ENCODE measurements at regions not wholly inside any gene's neighbourhood (a gene's known extent, or its start where the extent isn't known, plus 50 kb on each side); places are given as distances from the start of the nearest gene placed in this dataset.

GRCh38 chr2:105597011-105597805 is 147.5 kb upstream of the NCK2 start:
- TF ChIP-seq CTCF (IDR thresholded peaks at IDR 0.05), result no peak
- ATAC-seq (ENCODE audit: insufficient number of reproducible peaks, low FRiP score, low read depth), result no peak
- Histone ChIP-seq H3K27ac (no peak overlapping the region), H3K4me1 (ENCODE audit: control insufficient read depth in 1 of 2, low read depth in 2 of 2) (peaks cover 0 to 29% of the 10 kb centered on the region in 2 donors), H3K27me3 (replicated peaks; ENCODE audit: insufficient read depth) (no peaks in the 10 kb centered on the region), H3K36me3 (no peaks in the 10 kb centered on the region), H3K4me3 (no peak overlapping the region), H3K9me3 (no peaks in the 10 kb centered on the region)
- no peak for DNase-seq (ENCODE audit: low spot score)

- H3K36me3 ChIP-seq, result no peaks in the 10 kb centered on the region
- ATAC-seq (ENCODE audit: insufficient number of reproducible peaks, low FRiP score, low read depth) (no peak), DNase-seq (ENCODE audit: low spot score) (no peak)
- no peaks in the 10 kb centered on the region for H3K9me3 ChIP-seq
- H3K4me1 ChIP-seq (ENCODE audit: control insufficient read depth in 1 of 2, low read depth in 2 of 2), result peaks cover 0 to 26% of the 10 kb centered on the region in 2 donors
- H3K27ac ChIP-seq, result no peak overlapping the region
- H3K27me3 ChIP-seq (replicated peaks; ENCODE audit: insufficient read depth), result no peaks in the 10 kb centered on the region
- H3K4me3 ChIP-seq, result no peak overlapping the region
- no peak for TF ChIP-seq CTCF (IDR thresholded peaks at IDR 0.05)
Measured at GRCh38 chr2:105596411-105596921, 148.2 kb upstream of the NCK2 start.

- DNase-seq (ENCODE audit: low spot score) (no peak), ATAC-seq (ENCODE audit: insufficient number of reproducible peaks, low FRiP score, low read depth) (no peak)
- H3K27ac ChIP-seq, result no peak overlapping the region
- no peaks in the 10 kb centered on the region for H3K36me3 ChIP-seq
- no peak for TF ChIP-seq CTCF (IDR thresholded peaks at IDR 0.05)
- H3K27me3 ChIP-seq (replicated peaks; ENCODE audit: insufficient read depth), result no peaks in the 10 kb centered on the region
- peaks cover 0 to 18% of the 10 kb centered on the region in 2 donors for H3K4me1 ChIP-seq (ENCODE audit: control insufficient read depth in 1 of 2, low read depth in 2 of 2)
- no peak overlapping the region for H3K4me3 ChIP-seq
- no peaks in the 10 kb centered on the region for H3K9me3 ChIP-seq
Measured at GRCh38 chr2:105595536-105595935, 149.2 kb upstream of the NCK2 start.

GRCh38 chr2:105593221-105593967 is 151.3 kb upstream of the NCK2 start:
- no peak overlapping the region for H3K4me3 ChIP-seq
- DNase-seq (ENCODE audit: low spot score) (no peak), ATAC-seq (ENCODE audit: insufficient number of reproducible peaks, low FRiP score, low read depth) (no peak)
- H3K9me3 ChIP-seq, result no peaks in the 10 kb centered on the region
- no peak overlapping the region for H3K27ac ChIP-seq
- no peaks in the 10 kb centered on the region for H3K36me3 ChIP-seq
- H3K27me3 ChIP-seq (replicated peaks; ENCODE audit: insufficient read depth), result no peaks in the 10 kb centered on the region
- TF ChIP-seq CTCF (IDR thresholded peaks at IDR 0.05), result no peak
- peaks cover 0 to 12% of the 10 kb centered on the region in 2 donors for H3K4me1 ChIP-seq (ENCODE audit: control insufficient read depth in 1 of 2, low read depth in 2 of 2)

- no peaks in the 10 kb centered on the region for H3K36me3 ChIP-seq
- H3K27ac ChIP-seq, result no peak overlapping the region
- H3K9me3 ChIP-seq, result no peaks in the 10 kb centered on the region
- peaks cover 0 to under 1% of the 10 kb centered on the region in 2 donors for H3K4me1 ChIP-seq (ENCODE audit: control insufficient read depth in 1 of 2, low read depth in 2 of 2)
- no peaks in the 10 kb centered on the region for H3K27me3 ChIP-seq (replicated peaks; ENCODE audit: insufficient read depth)
- no peak for TF ChIP-seq CTCF (IDR thresholded peaks at IDR 0.05)
- ATAC-seq (ENCODE audit: insufficient number of reproducible peaks, low FRiP score, low read depth), result no peak
- no peak for DNase-seq (ENCODE audit: low spot score)
- no peak overlapping the region for H3K4me3 ChIP-seq
Measured at GRCh38 chr2:105592288-105592687, 152.4 kb upstream of the NCK2 start.
